ENCODE measurements at regions not wholly inside any gene's neighbourhood (a gene's known extent, or its start where the extent isn't known, plus 50 kb on each side); places are given as distances from the start of the nearest gene placed in this dataset.
"Not testable (repeated sequence)": the region's sequence is repeated elsewhere in the genome, so short reads cannot be mapped to it uniquely, and the experiment has no call there.

DNA sequence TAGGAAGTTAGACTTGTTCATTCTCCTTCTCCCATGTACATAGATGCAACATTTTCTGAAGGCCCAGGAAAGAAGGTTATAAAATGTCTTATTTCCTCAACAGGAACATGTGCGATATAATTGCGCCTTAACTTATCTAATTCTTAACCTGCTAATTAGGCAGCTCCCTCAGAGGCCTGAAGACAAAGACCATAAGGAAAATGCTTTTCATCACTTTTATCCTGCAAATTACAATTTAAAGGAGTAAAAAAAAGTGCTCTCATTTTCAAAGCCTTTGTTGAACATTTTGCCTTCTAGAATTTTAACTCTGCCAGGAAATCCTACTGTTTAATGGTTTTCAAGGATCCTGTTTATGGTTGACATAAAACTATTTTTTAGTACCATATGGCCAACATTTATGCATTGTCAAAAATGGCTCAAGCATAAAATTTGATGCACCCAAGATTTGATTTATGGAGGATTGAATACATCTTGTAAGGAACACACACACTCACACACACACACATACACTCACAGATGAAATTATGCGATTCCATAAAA lies 660.4 kb upstream of the TMEM132C start:
- no peak overlapping the region for H3K4me3 ChIP-seq
- TF ChIP-seq, protein P1, sequence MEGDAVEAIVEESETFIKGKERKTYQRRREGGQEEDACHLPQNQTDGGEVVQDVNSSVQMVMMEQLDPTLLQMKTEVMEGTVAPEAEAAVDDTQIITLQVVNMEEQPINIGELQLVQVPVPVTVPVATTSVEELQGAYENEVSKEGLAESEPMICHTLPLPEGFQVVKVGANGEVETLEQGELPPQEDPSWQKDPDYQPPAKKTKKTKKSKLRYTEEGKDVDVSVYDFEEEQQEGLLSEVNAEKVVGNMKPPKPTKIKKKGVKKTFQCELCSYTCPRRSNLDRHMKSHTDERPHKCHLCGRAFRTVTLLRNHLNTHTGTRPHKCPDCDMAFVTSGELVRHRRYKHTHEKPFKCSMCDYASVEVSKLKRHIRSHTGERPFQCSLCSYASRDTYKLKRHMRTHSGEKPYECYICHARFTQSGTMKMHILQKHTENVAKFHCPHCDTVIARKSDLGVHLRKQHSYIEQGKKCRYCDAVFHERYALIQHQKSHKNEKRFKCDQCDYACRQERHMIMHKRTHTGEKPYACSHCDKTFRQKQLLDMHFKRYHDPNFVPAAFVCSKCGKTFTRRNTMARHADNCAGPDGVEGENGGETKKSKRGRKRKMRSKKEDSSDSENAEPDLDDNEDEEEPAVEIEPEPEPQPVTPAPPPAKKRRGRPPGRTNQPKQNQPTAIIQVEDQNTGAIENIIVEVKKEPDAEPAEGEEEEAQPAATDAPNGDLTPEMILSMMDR (IDR thresholded peaks at IDR 0.05; ENCODE audit: low read depth, low read length): no peak
- H3K27ac ChIP-seq: no peak overlapping the region
- no peaks in the 10 kb centered on the region for H3K9me3 ChIP-seq (ENCODE audit: low read depth)
- H3K27me3 ChIP-seq: no peaks in the 10 kb centered on the region
- DNase-seq (ENCODE audit: low read depth in 1 of 2, low spot score in 1 of 2): no peak
- H3K36me3 ChIP-seq: no peaks in the 10 kb centered on the region
- H3K4me1 ChIP-seq (ENCODE audit: low read depth): peaks cover 2% of the 10 kb centered on the region

GRCh38 chr12:127607146-127607725 lies 659.7 kb upstream of the TMEM132C start:
- Histone ChIP-seq H3K27me3 (no peaks in the 10 kb centered on the region), H3K4me3 (no peak overlapping the region), H3K4me1 (ENCODE audit: low read depth) (peaks cover 2% of the 10 kb centered on the region), H3K36me3 (no peaks in the 10 kb centered on the region), H3K27ac (no peak overlapping the region), H3K9me3 (ENCODE audit: low read depth) (no peaks in the 10 kb centered on the region)
- DNase-seq (ENCODE audit: low read depth in 1 of 2, low spot score in 1 of 2): no peak
- TF ChIP-seq, protein P1 (IDR thresholded peaks at IDR 0.05; ENCODE audit: low read depth, low read length): no peak

DNA sequence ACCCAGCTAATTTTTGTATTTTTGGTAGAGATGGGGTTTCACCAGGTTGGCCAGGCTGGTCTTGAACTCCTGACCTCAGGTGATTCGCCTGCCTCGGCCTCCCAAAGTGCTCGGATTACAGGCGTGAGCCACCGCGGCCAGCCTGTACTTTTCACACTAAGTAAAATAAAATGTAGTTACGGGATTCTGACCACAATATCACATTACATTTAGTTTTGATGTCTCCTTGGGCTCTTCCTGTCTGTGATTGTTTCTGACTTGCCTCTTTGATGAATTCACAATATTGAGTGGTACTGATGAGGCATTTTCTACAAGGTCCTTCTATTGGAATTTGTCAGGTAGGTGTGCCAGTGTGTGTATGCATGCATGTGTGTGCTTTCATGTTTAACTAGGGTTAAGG lies 658.6 kb upstream of the TMEM132C start:
- not testable (repeated sequence) for H3K9me3 ChIP-seq (ENCODE audit: low read depth); H3K27me3 ChIP-seq; H3K4me3 ChIP-seq; DNase-seq (ENCODE audit: low read depth in 1 of 2, low spot score in 1 of 2); H3K4me1 ChIP-seq (ENCODE audit: low read depth); H3K27ac ChIP-seq; H3K36me3 ChIP-seq

DNA sequence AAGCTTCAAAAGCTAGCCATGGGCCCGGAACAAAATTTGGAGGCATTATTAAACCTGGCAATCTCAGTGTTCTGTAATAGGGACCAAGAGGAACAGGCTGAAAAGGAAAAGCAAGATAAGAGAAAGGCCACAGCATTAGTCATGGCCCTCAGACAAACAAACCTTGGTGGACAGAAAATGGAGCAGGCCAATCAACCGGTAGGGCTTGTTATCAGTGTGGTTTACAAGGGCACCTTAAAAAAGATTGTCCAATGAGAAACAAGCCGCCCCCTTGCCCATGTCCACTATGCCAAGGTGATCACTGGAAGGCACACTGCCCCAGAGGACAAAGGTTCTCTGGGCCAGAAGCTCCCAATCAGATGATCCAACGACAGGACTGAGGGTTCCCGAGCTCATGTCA lies 653.9 kb upstream of the TMEM132C start:
- Histone ChIP-seq H3K36me3 (no peaks in the 10 kb centered on the region), H3K4me3 (no peak overlapping the region), H3K9me3 (ENCODE audit: low read depth) (no peaks in the 10 kb centered on the region), H3K4me1 (ENCODE audit: low read depth) (peaks cover 2% of the 10 kb centered on the region), H3K27ac (no peak overlapping the region), H3K27me3 (no peaks in the 10 kb centered on the region)
- TF ChIP-seq, protein P1 (IDR thresholded peaks at IDR 0.05; ENCODE audit: low read depth, low read length): no peak
- no peak for DNase-seq (ENCODE audit: low read depth in 1 of 2, low spot score in 1 of 2)

GRCh38 chr12:127619869-127620734 lies 646.9 kb upstream of the TMEM132C start:
- no peaks in the 10 kb centered on the region for H3K9me3 ChIP-seq (ENCODE audit: low read depth)
- H3K4me1 ChIP-seq (ENCODE audit: low read depth): peaks cover 5% of the 10 kb centered on the region
- no peak overlapping the region for H3K27ac ChIP-seq
- TF ChIP-seq, protein P1 (IDR thresholded peaks at IDR 0.05; ENCODE audit: low read depth, low read length): no peak
- H3K36me3 ChIP-seq: no peaks in the 10 kb centered on the region
- no peaks in the 10 kb centered on the region for H3K27me3 ChIP-seq
- H3K4me3 ChIP-seq: no peak overlapping the region
- DNase-seq (ENCODE audit: low read depth in 1 of 2, low spot score in 1 of 2): no peak
